ENCODE measurements at regions not wholly inside any gene's neighbourhood (a gene's known extent, or its start where the extent isn't known, plus 50 kb on each side); places are given as distances from the start of the nearest gene placed in this dataset.

- TF ChIP-seq CTCF (conservative IDR thresholded peaks at IDR 0.05; ENCODE audit: low read depth, low read length): peak; percentile 90
- TF ChIP-seq EZH2 (IDR thresholded peaks at IDR 0.05; ENCODE audit: low read length, unreplicated experiment): no peak
These were observed 900.0 kb upstream of the CDH10 start for GRCh38 chr5:25544652-25545249.
